SK-N-SH treated with all-trans-retinoic acid at 6 μM for 48 hours (cell line): ENCODE measurements at regions not wholly inside any gene's neighbourhood (a gene's known extent, or its start where the extent isn't known, plus 50 kb on each side); places are given as distances from the start of the nearest gene placed in this dataset.

Experiments used
- ATAC-seq: fragments of 200-7000 bp; cut with Tn5 transposase; 3 replicates; pipeline ENCODE4 v1.9.1; 2020; ENCODE audit warnings: mild to moderate bottlenecking, moderate library complexity
- BACH2 ChIP-seq: fragments of 250-450 bp; sonication (Bioruptor Pico); IDR thresholded peaks from 2 replicates; pipeline ENCODE4 v1.9.0; 2021; ENCODE audit warnings: mild to moderate bottlenecking, borderline replicate concordance
- CSDC2 ChIP-seq: fragments of 250-450 bp; sonication (Bioruptor Pico); IDR thresholded peaks from 2 replicates; pipeline ENCODE4 v1.5.0; 2020; ENCODE audit warnings: mild to moderate bottlenecking, moderate library complexity
- ESRRG ChIP-seq: fragments of 250-450 bp; sonication (Bioruptor Pico); IDR thresholded peaks from 2 replicates; pipeline ENCODE4 v1.6.1; 2021; ENCODE audit warnings: mild to moderate bottlenecking
- ISL1 ChIP-seq: fragments of 250-450 bp; sonication (Bioruptor Pico); IDR thresholded peaks from 2 replicates; pipeline ENCODE4 v2.1.2; 2022; ENCODE audit warnings: mild to moderate bottlenecking, moderate library complexity
- OSR1 ChIP-seq: fragments of 250-450 bp; sonication (Bioruptor Pico); IDR thresholded peaks from 2 replicates; pipeline ENCODE4 v1.8.0; 2022; ENCODE audit warnings: moderate library complexity, mild to moderate bottlenecking, inconsistent platforms
- RARB ChIP-seq: fragments of 250-450 bp; sonication (Bioruptor Pico); IDR thresholded peaks from 2 replicates; pipeline ENCODE4 v1.8.0; 2021; ENCODE audit warnings: mild to moderate bottlenecking, moderate library complexity
- SNAI2 ChIP-seq: fragments of 250-450 bp; sonication (Bioruptor Pico); IDR thresholded peaks from 2 replicates; pipeline ENCODE4 v1.5.0; 2020; ENCODE audit warnings: mild to moderate bottlenecking, moderate library complexity
- TOX ChIP-seq: fragments of 250-450 bp; sonication (Bioruptor Pico); IDR thresholded peaks from 2 replicates; pipeline ENCODE4 v1.8.0; 2021; ENCODE audit warnings: mild to moderate bottlenecking, moderate library complexity, borderline replicate concordance
- ZC3H10 ChIP-seq: fragments of 250-450 bp; sonication (Bioruptor Pico); IDR thresholded peaks from 2 replicates; pipeline ENCODE4 v1.5.1; 2021; ENCODE audit warnings: mild to moderate bottlenecking, moderate library complexity
- ZFP3 ChIP-seq: fragments of 250-450 bp; sonication (Bioruptor Pico); IDR thresholded peaks from 2 replicates; pipeline ENCODE4 v1.5.0; 2020; ENCODE audit warnings: mild to moderate bottlenecking, moderate library complexity
- ZFP30 ChIP-seq: fragments of 450-650 bp; formaldehyde crosslinking; IDR thresholded peaks from 2 replicates; pipeline ENCODE4 v1.5.0; 2022; ENCODE audit warnings: mild to moderate bottlenecking, moderate library complexity
- ZNF565 ChIP-seq: fragments of 450-650 bp; formaldehyde crosslinking; conservative IDR thresholded peaks from 2 replicates; pipeline ENCODE4 v1.5.0; 2020; ENCODE audit warnings: low read depth, mild to moderate bottlenecking, moderate library complexity
- ZNF70 ChIP-seq: fragments of 450-650 bp; formaldehyde crosslinking; IDR thresholded peaks from 2 replicates; pipeline ENCODE4 v1.5.0; 2020; ENCODE audit warnings: mild to moderate bottlenecking, moderate library complexity
- ZNF8 ChIP-seq: fragments of 450-650 bp; formaldehyde crosslinking; IDR thresholded peaks from 2 replicates; pipeline ENCODE4 v1.5.0; 2020; ENCODE audit warnings: mild to moderate bottlenecking, moderate library complexity
- TF ChIP-seq, protein P1 (sequence below): fragments of 250-450 bp; sonication (Bioruptor Pico); IDR thresholded peaks from 2 replicates; pipeline ENCODE4 v1.5.1; 2021; ENCODE audit warnings: mild to moderate bottlenecking, moderate library complexity
- TF ChIP-seq, protein P2 (sequence below): fragments of 250-450 bp; sonication (Bioruptor Pico); IDR thresholded peaks from 2 replicates; pipeline ENCODE4 v1.5.1; 2020; ENCODE audit warnings: low read depth, mild to moderate bottlenecking, moderate library complexity
- TF ChIP-seq, protein P3 (sequence below): fragments of 250-450 bp; sonication (Bioruptor Pico); IDR thresholded peaks from 2 replicates; pipeline ENCODE4 v1.8.0; 2020; ENCODE audit warnings: mild to moderate bottlenecking, moderate library complexity, borderline replicate concordance
- TF ChIP-seq, protein P4 (sequence below): fragments of 250-450 bp; sonication (Bioruptor Pico); IDR thresholded peaks from 2 replicates; pipeline ENCODE4 v1.8.0; 2021; ENCODE audit warnings: low read depth, mild to moderate bottlenecking, moderate library complexity, borderline replicate concordance
- TF ChIP-seq, protein P5 (sequence below): fragments of 250-450 bp; sonication (Bioruptor Pico); IDR thresholded peaks from 2 replicates; pipeline ENCODE4 v1.5.0; 2020; ENCODE audit warnings: mild to moderate bottlenecking, moderate library complexity

DNA sequence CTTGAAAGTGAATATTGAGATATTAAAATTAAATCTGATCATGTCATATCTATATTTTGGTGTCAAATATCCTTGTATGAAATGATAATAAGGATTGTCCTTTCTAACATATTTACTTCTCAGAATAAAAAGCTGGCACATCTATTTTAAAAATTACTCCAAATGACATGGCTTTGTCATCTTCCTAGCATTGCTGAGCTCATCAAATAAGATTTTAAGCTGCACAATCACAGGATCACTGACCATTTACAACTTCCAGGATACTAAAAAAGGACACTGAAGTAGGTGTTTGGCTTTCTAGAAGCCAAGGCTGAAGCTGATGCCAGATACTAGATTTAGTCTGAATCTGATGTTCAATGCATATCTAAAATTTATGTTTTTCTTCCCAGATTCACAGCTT lies 351.1 kb downstream of the BMP4 start:
- TF ChIP-seq ESRRG (CRISPR knock-in tag), result no peak
- no peak for TF ChIP-seq BACH2 (CRISPR knock-in tag)
- TF ChIP-seq ZNF70 (CRISPR knock-in tag), result no peak
- no peak for TF ChIP-seq TOX (CRISPR knock-in tag)
- TF ChIP-seq ZC3H10 (CRISPR knock-in tag), result no peak
- TF ChIP-seq, protein P1, sequence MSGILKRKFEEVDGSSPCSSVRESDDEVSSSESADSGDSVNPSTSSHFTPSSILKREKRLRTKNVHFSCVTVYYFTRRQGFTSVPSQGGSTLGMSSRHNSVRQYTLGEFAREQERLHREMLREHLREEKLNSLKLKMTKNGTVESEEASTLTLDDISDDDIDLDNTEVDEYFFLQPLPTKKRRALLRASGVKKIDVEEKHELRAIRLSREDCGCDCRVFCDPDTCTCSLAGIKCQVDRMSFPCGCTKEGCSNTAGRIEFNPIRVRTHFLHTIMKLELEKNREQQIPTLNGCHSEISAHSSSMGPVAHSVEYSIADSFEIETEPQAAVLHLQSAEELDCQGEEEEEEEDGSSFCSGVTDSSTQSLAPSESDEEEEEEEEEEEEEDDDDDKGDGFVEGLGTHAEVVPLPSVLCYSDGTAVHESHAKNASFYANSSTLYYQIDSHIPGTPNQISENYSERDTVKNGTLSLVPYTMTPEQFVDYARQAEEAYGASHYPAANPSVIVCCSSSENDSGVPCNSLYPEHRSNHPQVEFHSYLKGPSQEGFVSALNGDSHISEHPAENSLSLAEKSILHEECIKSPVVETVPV (CRISPR knock-in tag), result no peak
- no peak for TF ChIP-seq CSDC2 (CRISPR knock-in tag)
- ATAC-seq, result no peak

DNA sequence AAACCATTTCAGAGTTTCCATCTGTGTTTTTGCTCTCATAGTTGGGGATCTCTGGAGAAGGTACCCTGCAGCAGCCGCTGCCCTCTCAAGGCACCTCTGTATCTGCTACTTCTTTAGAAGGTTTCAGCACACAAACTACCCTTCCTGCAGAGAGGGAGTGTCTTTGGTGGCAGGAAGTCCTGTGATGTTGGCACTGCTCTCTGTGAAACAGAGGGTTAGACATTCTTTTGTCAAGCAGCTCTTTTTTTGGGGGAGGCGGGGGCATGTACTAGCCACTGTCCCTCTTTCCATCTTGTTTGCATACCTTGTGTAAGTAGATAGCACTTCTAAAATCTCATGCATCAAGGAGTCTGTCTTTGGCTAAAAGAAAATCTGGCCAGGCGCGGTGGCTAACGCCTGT lies 352.6 kb downstream of the BMP4 start:
- ATAC-seq, result no peak
- TF ChIP-seq, protein P2, sequence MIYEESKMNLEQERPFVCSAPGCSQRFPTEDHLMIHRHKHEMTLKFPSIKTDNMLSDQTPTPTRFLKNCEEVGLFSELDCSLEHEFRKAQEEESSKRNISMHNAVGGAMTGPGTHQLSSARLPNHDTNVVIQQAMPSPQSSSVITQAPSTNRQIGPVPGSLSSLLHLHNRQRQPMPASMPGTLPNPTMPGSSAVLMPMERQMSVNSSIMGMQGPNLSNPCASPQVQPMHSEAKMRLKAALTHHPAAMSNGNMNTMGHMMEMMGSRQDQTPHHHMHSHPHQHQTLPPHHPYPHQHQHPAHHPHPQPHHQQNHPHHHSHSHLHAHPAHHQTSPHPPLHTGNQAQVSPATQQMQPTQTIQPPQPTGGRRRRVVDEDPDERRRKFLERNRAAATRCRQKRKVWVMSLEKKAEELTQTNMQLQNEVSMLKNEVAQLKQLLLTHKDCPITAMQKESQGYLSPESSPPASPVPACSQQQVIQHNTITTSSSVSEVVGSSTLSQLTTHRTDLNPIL (CRISPR knock-in tag), result no peak
- no peak for TF ChIP-seq ISL1 (CRISPR knock-in tag)
- TF ChIP-seq, protein P3, sequence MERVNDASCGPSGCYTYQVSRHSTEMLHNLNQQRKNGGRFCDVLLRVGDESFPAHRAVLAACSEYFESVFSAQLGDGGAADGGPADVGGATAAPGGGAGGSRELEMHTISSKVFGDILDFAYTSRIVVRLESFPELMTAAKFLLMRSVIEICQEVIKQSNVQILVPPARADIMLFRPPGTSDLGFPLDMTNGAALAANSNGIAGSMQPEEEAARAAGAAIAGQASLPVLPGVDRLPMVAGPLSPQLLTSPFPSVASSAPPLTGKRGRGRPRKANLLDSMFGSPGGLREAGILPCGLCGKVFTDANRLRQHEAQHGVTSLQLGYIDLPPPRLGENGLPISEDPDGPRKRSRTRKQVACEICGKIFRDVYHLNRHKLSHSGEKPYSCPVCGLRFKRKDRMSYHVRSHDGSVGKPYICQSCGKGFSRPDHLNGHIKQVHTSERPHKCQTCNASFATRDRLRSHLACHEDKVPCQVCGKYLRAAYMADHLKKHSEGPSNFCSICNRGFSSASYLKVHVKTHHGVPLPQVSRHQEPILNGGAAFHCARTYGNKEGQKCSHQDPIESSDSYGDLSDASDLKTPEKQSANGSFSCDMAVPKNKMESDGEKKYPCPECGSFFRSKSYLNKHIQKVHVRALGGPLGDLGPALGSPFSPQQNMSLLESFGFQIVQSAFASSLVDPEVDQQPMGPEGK (CRISPR knock-in tag), result no peak
- TF ChIP-seq ZFP3 (CRISPR knock-in tag), result no peak
- TF ChIP-seq RARB (CRISPR knock-in tag), result no peak
- TF ChIP-seq, protein P1 (CRISPR knock-in tag), result no peak
- TF ChIP-seq CSDC2 (CRISPR knock-in tag), result no peak
- no peak for TF ChIP-seq ZNF565 (CRISPR knock-in tag)
- TF ChIP-seq SNAI2 (CRISPR knock-in tag), result no peak
- TF ChIP-seq TOX (CRISPR knock-in tag), result no peak
- TF ChIP-seq ZNF8 (CRISPR knock-in tag), result no peak
- no peak for TF ChIP-seq OSR1 (CRISPR knock-in tag)
- no peak for TF ChIP-seq ZC3H10 (CRISPR knock-in tag)
- TF ChIP-seq, protein P4, sequence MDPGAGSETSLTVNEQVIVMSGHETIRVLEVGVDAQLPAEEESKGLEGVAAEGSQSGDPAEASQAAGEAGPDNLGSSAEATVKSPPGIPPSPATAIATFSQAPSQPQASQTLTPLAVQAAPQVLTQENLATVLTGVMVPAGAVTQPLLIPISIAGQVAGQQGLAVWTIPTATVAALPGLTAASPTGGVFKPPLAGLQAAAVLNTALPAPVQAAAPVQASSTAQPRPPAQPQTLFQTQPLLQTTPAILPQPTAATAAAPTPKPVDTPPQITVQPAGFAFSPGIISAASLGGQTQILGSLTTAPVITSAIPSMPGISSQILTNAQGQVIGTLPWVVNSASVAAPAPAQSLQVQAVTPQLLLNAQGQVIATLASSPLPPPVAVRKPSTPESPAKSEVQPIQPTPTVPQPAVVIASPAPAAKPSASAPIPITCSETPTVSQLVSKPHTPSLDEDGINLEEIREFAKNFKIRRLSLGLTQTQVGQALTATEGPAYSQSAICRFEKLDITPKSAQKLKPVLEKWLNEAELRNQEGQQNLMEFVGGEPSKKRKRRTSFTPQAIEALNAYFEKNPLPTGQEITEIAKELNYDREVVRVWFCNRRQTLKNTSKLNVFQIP, result no peak
- no peak for TF ChIP-seq BACH2 (CRISPR knock-in tag)
- no peak for TF ChIP-seq ZFP30 (CRISPR knock-in tag)

DNA sequence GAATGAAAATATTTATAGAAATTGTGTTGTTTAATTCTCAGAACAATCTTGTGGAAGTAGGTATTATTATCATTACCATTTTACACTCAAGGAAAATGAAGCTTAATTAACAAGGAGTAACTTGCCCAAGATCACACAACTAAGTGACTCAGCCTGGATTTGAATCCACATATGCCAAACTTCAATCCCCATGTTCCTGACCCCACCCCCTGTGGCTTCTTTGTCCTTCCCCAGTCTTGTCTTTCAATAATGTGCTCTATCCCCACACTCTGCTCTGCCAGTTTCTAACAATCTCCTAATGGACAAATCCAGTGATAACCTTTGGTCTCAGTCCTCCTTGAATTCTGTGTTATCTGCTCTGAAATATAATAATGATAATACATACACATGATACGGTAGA lies 355.2 kb downstream of the BMP4 start:
- ATAC-seq, result no peak

More for the DNA sequence above, 355.2 kb downstream of the BMP4 start:
- TF ChIP-seq ZNF8 (CRISPR knock-in tag) (no peak), ZFP3 (CRISPR knock-in tag) (no peak), BACH2 (CRISPR knock-in tag) (no peak), OSR1 (CRISPR knock-in tag) (no peak), ISL1 (CRISPR knock-in tag) (no peak), ZNF70 (CRISPR knock-in tag) (no peak)
- TF ChIP-seq, protein P4, result no peak
- TF ChIP-seq, protein P2 (CRISPR knock-in tag), result no peak
- TF ChIP-seq, protein P5, sequence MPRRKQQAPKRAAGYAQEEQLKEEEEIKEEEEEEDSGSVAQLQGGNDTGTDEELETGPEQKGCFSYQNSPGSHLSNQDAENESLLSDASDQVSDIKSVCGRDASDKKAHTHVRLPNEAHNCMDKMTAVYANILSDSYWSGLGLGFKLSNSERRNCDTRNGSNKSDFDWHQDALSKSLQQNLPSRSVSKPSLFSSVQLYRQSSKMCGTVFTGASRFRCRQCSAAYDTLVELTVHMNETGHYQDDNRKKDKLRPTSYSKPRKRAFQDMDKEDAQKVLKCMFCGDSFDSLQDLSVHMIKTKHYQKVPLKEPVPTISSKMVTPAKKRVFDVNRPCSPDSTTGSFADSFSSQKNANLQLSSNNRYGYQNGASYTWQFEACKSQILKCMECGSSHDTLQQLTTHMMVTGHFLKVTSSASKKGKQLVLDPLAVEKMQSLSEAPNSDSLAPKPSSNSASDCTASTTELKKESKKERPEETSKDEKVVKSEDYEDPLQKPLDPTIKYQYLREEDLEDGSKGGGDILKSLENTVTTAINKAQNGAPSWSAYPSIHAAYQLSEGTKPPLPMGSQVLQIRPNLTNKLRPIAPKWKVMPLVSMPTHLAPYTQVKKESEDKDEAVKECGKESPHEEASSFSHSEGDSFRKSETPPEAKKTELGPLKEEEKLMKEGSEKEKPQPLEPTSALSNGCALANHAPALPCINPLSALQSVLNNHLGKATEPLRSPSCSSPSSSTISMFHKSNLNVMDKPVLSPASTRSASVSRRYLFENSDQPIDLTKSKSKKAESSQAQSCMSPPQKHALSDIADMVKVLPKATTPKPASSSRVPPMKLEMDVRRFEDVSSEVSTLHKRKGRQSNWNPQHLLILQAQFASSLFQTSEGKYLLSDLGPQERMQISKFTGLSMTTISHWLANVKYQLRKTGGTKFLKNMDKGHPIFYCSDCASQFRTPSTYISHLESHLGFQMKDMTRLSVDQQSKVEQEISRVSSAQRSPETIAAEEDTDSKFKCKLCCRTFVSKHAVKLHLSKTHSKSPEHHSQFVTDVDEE (CRISPR knock-in tag), result no peak
- TF ChIP-seq, all 23 proteins: peak for 0
